ENCODE measurements at regions not wholly inside any gene's neighbourhood (a gene's known extent, or its start where the extent isn't known, plus 50 kb on each side); places are given as distances from the start of the nearest gene placed in this dataset.

DNA sequence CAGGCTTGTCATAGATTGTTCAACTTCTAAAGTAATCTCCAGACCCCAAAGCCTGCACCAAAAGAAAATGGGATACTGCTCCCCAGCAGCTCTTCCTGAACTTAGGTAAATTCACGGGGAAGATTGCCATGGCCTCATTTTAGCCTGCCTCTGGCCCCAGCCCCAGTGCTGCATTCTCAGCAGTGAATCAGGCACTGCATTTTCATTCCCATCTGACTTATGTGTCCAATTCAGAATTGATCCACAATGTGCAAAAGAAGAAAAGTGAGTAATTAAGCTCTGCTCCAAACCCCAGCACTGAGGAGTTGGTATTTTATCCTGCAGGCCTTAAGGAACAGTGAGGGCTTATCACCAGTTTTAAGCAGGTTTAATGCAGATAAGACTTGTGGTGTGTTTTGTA lies 176.4 kb downstream of the KCTD12 start:
- TF ChIP-seq, protein P1, sequence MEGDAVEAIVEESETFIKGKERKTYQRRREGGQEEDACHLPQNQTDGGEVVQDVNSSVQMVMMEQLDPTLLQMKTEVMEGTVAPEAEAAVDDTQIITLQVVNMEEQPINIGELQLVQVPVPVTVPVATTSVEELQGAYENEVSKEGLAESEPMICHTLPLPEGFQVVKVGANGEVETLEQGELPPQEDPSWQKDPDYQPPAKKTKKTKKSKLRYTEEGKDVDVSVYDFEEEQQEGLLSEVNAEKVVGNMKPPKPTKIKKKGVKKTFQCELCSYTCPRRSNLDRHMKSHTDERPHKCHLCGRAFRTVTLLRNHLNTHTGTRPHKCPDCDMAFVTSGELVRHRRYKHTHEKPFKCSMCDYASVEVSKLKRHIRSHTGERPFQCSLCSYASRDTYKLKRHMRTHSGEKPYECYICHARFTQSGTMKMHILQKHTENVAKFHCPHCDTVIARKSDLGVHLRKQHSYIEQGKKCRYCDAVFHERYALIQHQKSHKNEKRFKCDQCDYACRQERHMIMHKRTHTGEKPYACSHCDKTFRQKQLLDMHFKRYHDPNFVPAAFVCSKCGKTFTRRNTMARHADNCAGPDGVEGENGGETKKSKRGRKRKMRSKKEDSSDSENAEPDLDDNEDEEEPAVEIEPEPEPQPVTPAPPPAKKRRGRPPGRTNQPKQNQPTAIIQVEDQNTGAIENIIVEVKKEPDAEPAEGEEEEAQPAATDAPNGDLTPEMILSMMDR (IDR thresholded peaks at IDR 0.05; ENCODE audit: insufficient read depth, low read length, poor library complexity, severe bottlenecking), result no peak
- no peaks in the 10 kb centered on the region for H3K27me3 ChIP-seq (replicated peaks; ENCODE audit: control insufficient read depth, insufficient read depth, low read length)
- no peaks in the 10 kb centered on the region for H3K36me3 ChIP-seq (ENCODE audit: control insufficient read depth, insufficient read depth, low read length)
- DNase-seq (ENCODE audit: extremely low read depth, insufficient read length), result no peak
- H3K4me3 ChIP-seq (replicated peaks; ENCODE audit: low read depth, low read length), result no peak overlapping the region

DNA sequence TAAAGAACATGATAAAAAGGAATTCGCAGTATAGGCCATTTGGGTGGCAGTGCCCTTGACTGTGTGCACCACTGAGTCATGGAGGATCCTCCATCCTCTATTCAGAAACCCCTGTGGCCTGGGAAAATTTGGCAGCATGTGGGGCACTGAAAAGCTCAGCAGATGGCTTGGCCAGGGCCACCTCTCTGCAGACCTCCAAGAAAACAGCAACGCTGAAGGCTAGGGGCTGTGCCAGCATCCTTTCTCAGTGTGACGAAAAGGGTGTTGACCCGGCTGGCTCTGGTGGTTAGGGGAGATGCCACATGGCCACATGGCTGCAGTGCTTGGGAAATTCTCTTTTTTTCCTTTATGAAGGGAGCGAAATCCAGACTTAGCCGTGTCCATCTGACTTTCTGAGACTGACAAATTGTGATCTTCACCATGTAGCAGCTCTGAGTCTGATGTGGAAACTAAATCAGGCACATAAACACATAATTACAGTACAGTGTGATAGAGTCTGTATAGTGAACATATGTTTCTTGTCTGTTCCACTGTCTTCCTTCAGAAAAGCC lies 178.0 kb downstream of the KCTD12 start:
- Histone ChIP-seq H3K27me3 (replicated peaks; ENCODE audit: control insufficient read depth, insufficient read depth, low read length) (no peaks in the 10 kb centered on the region), H3K36me3 (ENCODE audit: control insufficient read depth, insufficient read depth, low read length) (no peaks in the 10 kb centered on the region), H3K4me3 (replicated peaks; ENCODE audit: low read depth, low read length) (no peak overlapping the region)
- no peak for DNase-seq (ENCODE audit: extremely low read depth, insufficient read length)
- TF ChIP-seq, protein P1 (IDR thresholded peaks at IDR 0.05; ENCODE audit: insufficient read depth, low read length, poor library complexity, severe bottlenecking), result no peak

DNA sequence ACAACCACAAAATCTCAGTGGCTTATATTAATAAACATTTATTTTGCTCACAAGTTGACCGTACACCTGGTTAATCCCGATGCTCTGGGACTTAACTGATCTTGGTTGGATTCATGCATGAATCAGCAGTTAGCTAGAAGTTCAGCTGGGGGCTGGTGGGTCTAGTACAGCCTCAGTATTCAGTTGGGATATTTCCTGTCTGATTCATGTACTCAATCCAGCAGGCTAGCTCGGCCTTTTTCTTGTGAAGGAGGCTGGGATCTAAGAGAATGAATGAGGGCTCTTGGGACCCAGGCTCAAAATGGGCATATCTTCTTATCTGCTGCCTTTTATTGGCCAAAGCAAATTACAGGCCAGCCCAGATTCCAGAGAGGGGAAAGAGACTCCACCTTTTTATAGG lies 178.8 kb downstream of the KCTD12 start:
- TF ChIP-seq, protein P1 (IDR thresholded peaks at IDR 0.05; ENCODE audit: insufficient read depth, low read length, poor library complexity, severe bottlenecking), result no peak
- Histone ChIP-seq H3K4me3 (replicated peaks; ENCODE audit: low read depth, low read length) (no peak overlapping the region), H3K36me3 (ENCODE audit: control insufficient read depth, insufficient read depth, low read length) (no peaks in the 10 kb centered on the region), H3K27me3 (replicated peaks; ENCODE audit: control insufficient read depth, insufficient read depth, low read length) (no peaks in the 10 kb centered on the region)
- no peak for DNase-seq (ENCODE audit: extremely low read depth, insufficient read length)

DNA sequence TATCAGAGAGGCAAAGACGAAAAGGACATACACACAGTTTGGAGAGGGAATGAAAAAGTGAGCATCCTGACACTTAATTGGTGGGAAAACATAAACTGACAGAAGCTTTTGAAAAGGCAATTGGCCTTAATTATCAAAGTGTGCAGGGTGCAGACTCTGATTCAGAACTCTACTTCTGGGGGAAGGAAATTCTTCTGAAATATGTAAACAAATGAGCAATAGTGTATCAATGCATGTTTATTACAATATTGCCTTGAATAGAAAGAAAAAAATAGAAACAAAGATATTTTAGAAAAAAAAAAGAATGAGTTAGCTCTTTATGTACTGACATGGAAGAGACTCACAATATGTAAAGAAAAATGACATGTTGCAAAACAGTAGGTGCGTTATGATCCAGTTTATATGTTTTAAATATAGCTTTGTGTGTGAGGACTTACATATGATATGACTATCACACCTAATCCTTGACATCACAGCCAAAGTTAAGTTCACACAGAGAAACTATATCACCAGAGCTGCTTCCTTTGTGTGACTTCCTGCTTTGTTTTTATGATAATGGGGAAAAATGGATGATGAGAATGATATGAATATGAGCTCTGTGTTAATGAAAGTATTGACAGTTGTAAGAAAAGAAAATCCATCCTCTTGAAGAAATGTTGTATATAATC lies 182.4 kb downstream of the KCTD12 start:
- no peak for DNase-seq (ENCODE audit: extremely low read depth, insufficient read length)
- Histone ChIP-seq H3K27me3 (replicated peaks; ENCODE audit: control insufficient read depth, insufficient read depth, low read length) (no peaks in the 10 kb centered on the region), H3K4me3 (replicated peaks; ENCODE audit: low read depth, low read length) (no peak overlapping the region), H3K36me3 (ENCODE audit: control insufficient read depth, insufficient read depth, low read length) (no peaks in the 10 kb centered on the region)
- TF ChIP-seq, protein P1 (IDR thresholded peaks at IDR 0.05; ENCODE audit: insufficient read depth, low read length, poor library complexity, severe bottlenecking), result no peak

DNA sequence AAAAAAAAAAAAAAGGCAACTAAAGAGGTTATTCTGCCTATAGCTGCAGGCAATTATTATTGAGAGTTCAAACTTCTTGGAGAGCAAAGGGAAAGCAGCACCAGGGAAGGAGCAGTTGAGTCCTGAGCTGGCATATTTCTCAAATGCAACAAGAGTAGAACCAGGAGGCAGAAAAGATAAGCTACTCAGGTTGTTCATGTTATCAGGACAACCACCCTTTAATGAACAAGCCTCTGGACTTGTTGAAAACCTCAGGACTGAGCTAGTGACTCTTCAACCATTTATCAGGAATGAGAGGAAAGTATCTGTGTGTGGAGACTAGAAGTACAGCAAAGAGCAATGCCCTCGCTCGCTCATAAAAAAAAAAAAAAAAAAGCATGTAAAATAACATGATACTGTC lies 183.0 kb downstream of the KCTD12 start:
- no peak for DNase-seq (ENCODE audit: extremely low read depth, insufficient read length)
- H3K4me3 ChIP-seq (replicated peaks; ENCODE audit: low read depth, low read length), result no peak overlapping the region
- TF ChIP-seq, protein P1 (IDR thresholded peaks at IDR 0.05; ENCODE audit: insufficient read depth, low read length, poor library complexity, severe bottlenecking), result no peak
- no peaks in the 10 kb centered on the region for H3K36me3 ChIP-seq (ENCODE audit: control insufficient read depth, insufficient read depth, low read length)
- H3K27me3 ChIP-seq (replicated peaks; ENCODE audit: control insufficient read depth, insufficient read depth, low read length), result no peaks in the 10 kb centered on the region; the same call in 1 of the 2 replicates

Data from GM06990 (cell line).